GM12875 (cell line): ENCODE measurements at regions not wholly inside any gene's neighbourhood (a gene's known extent, or its start where the extent isn't known, plus 50 kb on each side); places are given as distances from the start of the nearest gene placed in this dataset.

Experiments
- H3K4me3 ChIP-seq: one replicate; pipeline ENCODE4 v1.5.1; 2011; ENCODE audit warnings: low read depth, low read length, control low read depth
- TF ChIP-seq, protein P1 (sequence below): IDR thresholded peaks from 2 replicates; pipeline ENCODE4 v1.5.1; 2011; ENCODE audit warnings: low read depth, mild to moderate bottlenecking, control low read depth, inconsistent platforms, low read length, moderate library complexity, borderline replicate concordance; ENCODE audit not compliant: insufficient read depth

- no peak overlapping the region for H3K4me3 ChIP-seq
- TF ChIP-seq, protein P1, sequence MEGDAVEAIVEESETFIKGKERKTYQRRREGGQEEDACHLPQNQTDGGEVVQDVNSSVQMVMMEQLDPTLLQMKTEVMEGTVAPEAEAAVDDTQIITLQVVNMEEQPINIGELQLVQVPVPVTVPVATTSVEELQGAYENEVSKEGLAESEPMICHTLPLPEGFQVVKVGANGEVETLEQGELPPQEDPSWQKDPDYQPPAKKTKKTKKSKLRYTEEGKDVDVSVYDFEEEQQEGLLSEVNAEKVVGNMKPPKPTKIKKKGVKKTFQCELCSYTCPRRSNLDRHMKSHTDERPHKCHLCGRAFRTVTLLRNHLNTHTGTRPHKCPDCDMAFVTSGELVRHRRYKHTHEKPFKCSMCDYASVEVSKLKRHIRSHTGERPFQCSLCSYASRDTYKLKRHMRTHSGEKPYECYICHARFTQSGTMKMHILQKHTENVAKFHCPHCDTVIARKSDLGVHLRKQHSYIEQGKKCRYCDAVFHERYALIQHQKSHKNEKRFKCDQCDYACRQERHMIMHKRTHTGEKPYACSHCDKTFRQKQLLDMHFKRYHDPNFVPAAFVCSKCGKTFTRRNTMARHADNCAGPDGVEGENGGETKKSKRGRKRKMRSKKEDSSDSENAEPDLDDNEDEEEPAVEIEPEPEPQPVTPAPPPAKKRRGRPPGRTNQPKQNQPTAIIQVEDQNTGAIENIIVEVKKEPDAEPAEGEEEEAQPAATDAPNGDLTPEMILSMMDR, result no peak
These were observed 489.8 kb downstream of the RNF144A start for GRCh38 chr2:7407001-7407400.

GRCh38 chr2:7407906-7408680, 490.9 kb downstream of the RNF144A start:
- no peak overlapping the region for H3K4me3 ChIP-seq
- TF ChIP-seq, protein P1, result no peak

GRCh38 chr2:7411691-7412090, 494.5 kb downstream of the RNF144A start:
- TF ChIP-seq, protein P1, result no peak
- H3K4me3 ChIP-seq, result no peak overlapping the region

DNA sequence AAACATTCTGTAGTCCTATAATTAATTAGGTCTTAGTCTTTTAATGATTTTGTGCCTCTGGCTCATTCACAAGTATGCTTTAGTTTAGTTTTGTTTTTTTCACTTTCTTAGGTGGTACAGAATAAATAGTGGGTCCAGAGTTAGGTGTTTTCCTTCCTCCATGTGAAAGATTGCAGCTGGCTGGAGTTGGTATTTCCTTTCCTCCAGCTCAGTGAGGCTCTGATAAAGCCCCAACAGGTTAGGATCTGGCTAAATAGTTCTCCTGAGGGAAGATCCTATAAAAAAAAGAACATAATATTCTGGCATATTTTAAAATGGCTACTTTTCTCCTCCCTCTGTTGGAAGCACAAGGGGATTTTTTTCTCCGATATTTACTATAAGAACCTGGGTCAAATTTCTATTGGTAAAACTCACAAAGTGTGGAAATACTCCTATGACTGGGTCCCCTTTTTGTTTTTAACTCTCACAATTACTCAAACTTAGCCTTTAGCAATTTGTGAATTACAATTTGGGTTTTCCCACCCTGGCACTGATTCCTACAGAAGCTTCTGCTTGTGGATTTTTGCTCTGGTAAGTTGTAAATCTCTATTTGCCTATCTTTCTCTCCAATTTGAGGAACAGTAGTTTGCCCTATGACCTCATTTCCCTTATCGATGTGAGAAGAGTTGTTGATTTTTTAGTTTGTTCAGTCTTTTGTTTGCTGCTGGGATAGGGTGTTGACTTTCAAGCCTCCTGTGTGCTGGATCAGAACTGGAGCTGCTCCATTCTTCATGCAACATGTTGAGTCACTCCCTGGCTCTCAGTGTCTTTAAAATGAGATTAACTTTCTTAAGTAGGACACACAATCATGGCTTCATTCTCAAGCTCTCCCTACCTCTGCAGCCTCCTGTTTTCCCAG, 500.9 kb downstream of the RNF144A start:
- TF ChIP-seq, protein P1, result no peak
- H3K4me3 ChIP-seq, result no peak overlapping the region

DNA sequence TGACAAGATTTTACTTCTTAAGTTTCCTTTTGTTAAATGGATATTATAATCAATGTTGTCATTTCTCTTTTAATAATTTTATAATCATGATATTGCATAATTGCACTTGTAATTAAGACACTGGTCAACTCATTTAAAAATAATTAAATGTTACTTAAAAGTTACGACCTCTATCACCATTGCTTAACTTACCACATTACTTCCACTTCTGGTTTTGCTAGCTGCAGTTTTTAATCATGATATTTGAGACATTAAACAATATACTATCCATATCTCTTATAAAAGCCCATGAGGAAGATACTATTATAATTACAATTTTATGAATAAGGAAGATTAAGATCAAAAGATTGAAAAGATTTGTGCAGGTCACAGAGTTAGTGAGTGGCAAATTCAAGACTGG, 502.0 kb downstream of the RNF144A start:
- TF ChIP-seq, protein P1, result no peak

GRCh38 chr2:7419814-7420311, 502.7 kb downstream of the RNF144A start:
- no peak overlapping the region for H3K4me3 ChIP-seq
- TF ChIP-seq, protein P1, result no peak

More for the DNA sequence above, 502.0 kb downstream of the RNF144A start:
- no peak overlapping the region for H3K4me3 ChIP-seq
